ENCODE measurements at regions not wholly inside any gene's neighbourhood (a gene's known extent, or its start where the extent isn't known, plus 50 kb on each side); places are given as distances from the start of the nearest gene placed in this dataset.

GRCh38 chr9:29648601-29649000, 2075.3 kb upstream of the C9orf72 start:
- DNase-seq = no peak

- no peak for DNase-seq
These were observed 2083.5 kb upstream of the C9orf72 start for GRCh38 chr9:29656641-29657406.

- DNase-seq = no peak
These were observed 2084.5 kb upstream of the C9orf72 start for GRCh38 chr9:29657821-29658220.

GRCh38 chr9:29659014-29659413, 2085.7 kb upstream of the C9orf72 start:
- DNase-seq = no peak

GRCh38 chr9:29659736-29660135, 2086.5 kb upstream of the C9orf72 start:
- no peak for DNase-seq

GRCh38 chr9:29668732-29669131, 2095.5 kb upstream of the C9orf72 start:
- no peak for DNase-seq

GRCh38 chr9:29669613-29670012, 2096.3 kb upstream of the C9orf72 start:
- no peak for DNase-seq

GRCh38 chr9:29685531-29685930, 2112.2 kb upstream of the C9orf72 start:
- no peak for DNase-seq

- DNase-seq = no peak
These were observed 2117.9 kb upstream of the C9orf72 start for GRCh38 chr9:29691145-29691544.

- peak; percentile 22 to 49 (median 24) for DNase-seq
These were observed 2118.6 kb upstream of the C9orf72 start for GRCh38 chr9:29691758-29692407.

- DNase-seq = no peak
These were observed 2123.7 kb upstream of the C9orf72 start for GRCh38 chr9:29697011-29697410.

- DNase-seq = no peak
These were observed 2128.3 kb upstream of the C9orf72 start for GRCh38 chr9:29701559-29701958.

- DNase-seq = no peak
These were observed 2128.7 kb upstream of the C9orf72 start for GRCh38 chr9:29701971-29702370.

- no peak for DNase-seq
These were observed 2141.6 kb upstream of the C9orf72 start for GRCh38 chr9:29714860-29715259.

- DNase-seq = no peak
These were observed 2144.3 kb upstream of the C9orf72 start for GRCh38 chr9:29717631-29718030.

GRCh38 chr9:29730163-29730562, 2156.9 kb upstream of the C9orf72 start:
- DNase-seq = no peak

GRCh38 chr9:29740518-29740917, 2167.2 kb upstream of the C9orf72 start:
- no peak for DNase-seq

- DNase-seq = no peak
These were observed 2167.9 kb upstream of the C9orf72 start for GRCh38 chr9:29741169-29741568.

GRCh38 chr9:29750062-29750461, 2176.8 kb upstream of the C9orf72 start:
- DNase-seq = no peak

GRCh38 chr9:29751226-29751625, 2177.9 kb upstream of the C9orf72 start:
- no peak for DNase-seq

GRCh38 chr9:29753638-29754037, 2180.4 kb upstream of the C9orf72 start:
- DNase-seq = no peak

- no peak for DNase-seq
These were observed 2195.7 kb upstream of the C9orf72 start for GRCh38 chr9:29769019-29769418.

- DNase-seq = peak in 2 of 3 donors; percentile 15 to 41
These were observed 2200.4 kb upstream of the C9orf72 start for GRCh38 chr9:29773676-29774075.

- no peak for DNase-seq
These were observed 2202.2 kb upstream of the C9orf72 start for GRCh38 chr9:29775491-29775890.

Measured in suppressor macrophage treated with lipopolysaccharide for 1 hour (primary cell).